Progenitor cell of endocrine pancreas (in vitro differentiated cells): ENCODE measurements at regions not wholly inside any gene's neighbourhood (a gene's known extent, or its start where the extent isn't known, plus 50 kb on each side); places are given as distances from the start of the nearest gene placed in this dataset.

Source experiments
- DNase-seq: peaks from one replicate; pipeline ENCODE4 v3.0.0; 2021; ENCODE audit warnings: low spot score; ENCODE audit not compliant: unreplicated experiment
- H3K27ac Mint-ChIP-seq: 2 replicates; pipeline ENCODE4 v1.8.0; 2021; ENCODE audit warnings: mild to moderate bottlenecking, moderate library complexity, mixed read lengths
- H3K27me3 Mint-ChIP-seq: 2 replicates; pipeline ENCODE4 v1.8.0; 2021; ENCODE audit warnings: mixed read lengths
- H3K36me3 Mint-ChIP-seq: 2 replicates; pipeline ENCODE4 v1.8.0; 2022; ENCODE audit warnings: mixed read lengths; ENCODE audit not compliant: insufficient read depth
- H3K4me1 Mint-ChIP-seq: 2 replicates; pipeline ENCODE4 v1.8.0; 2021; ENCODE audit warnings: low read depth, mixed read lengths
- H3K4me3 Mint-ChIP-seq: 2 replicates; pipeline ENCODE4 v1.8.0; 2021; ENCODE audit warnings: low read depth, mild to moderate bottlenecking, moderate library complexity, mixed read lengths
- H3K9me3 Mint-ChIP-seq: 2 replicates; pipeline ENCODE4 v1.8.0; 2021; ENCODE audit warnings: low read depth, mixed read lengths
- TF ChIP-seq, protein P1 (sequence below): fragments of 200-600 bp; sonication (generic); IDR thresholded peaks from one replicate; pipeline ENCODE4 v1.5.0; 2021; ENCODE audit warnings: antibody characterized with exemption, mild to moderate bottlenecking; ENCODE audit not compliant: unreplicated experiment

DNA sequence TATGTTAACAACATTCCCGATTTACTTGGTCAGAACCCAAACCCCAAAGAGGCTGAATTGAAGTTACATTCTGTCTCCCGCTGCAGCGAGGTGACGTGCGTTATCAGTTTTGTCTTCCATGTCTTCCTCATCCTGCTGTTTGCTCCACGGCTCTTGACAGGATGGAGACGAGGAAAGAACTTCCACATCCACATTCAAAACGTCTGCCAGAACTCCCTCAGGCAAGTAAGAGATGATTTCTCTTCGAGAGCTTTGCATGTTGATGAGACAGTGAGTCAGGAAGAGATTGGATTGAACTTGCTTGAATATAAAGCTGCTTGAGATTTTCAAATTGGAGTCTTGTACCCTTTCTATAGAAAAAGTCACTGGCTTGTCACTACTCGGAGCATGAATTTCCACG is 242.6 kb downstream of the AUH start:
- DNase-seq = no peak
- peaks cover 21% of the 10 kb centered on the region for H3K4me1 Mint-ChIP-seq
- TF ChIP-seq, protein P1, sequence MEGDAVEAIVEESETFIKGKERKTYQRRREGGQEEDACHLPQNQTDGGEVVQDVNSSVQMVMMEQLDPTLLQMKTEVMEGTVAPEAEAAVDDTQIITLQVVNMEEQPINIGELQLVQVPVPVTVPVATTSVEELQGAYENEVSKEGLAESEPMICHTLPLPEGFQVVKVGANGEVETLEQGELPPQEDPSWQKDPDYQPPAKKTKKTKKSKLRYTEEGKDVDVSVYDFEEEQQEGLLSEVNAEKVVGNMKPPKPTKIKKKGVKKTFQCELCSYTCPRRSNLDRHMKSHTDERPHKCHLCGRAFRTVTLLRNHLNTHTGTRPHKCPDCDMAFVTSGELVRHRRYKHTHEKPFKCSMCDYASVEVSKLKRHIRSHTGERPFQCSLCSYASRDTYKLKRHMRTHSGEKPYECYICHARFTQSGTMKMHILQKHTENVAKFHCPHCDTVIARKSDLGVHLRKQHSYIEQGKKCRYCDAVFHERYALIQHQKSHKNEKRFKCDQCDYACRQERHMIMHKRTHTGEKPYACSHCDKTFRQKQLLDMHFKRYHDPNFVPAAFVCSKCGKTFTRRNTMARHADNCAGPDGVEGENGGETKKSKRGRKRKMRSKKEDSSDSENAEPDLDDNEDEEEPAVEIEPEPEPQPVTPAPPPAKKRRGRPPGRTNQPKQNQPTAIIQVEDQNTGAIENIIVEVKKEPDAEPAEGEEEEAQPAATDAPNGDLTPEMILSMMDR = no peak
- H3K27ac Mint-ChIP-seq = no peak overlapping the region
- no peak overlapping the region for H3K4me3 Mint-ChIP-seq
- H3K27me3 Mint-ChIP-seq = peaks cover 2% of the 10 kb centered on the region
- H3K36me3 Mint-ChIP-seq = peaks cover 2% of the 10 kb centered on the region
- peaks cover 9% of the 10 kb centered on the region for H3K9me3 Mint-ChIP-seq

DNA sequence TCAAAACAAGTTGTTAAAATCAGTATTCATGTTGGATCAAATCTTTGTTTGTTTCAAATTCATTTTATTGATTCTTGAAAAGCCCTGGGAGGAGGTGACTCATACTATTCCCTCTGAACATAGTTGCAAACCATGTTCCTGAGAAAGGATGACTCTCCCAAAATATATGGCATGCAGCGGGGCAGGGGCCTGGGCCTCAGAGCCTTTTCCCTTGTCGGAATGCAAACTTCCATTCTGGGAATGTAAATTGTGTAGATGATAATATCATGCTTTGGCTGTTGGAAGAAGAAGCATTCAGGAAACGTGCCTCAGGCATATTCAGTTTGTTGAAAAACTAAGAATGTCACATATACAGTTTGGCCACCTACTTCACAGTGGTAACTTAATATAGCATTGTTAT is 242.0 kb downstream of the AUH start:
- Mint-ChIP-seq H3K4me3 (no peak overlapping the region), H3K4me1 (peaks cover 16% of the 10 kb centered on the region), H3K36me3 (peaks cover 2% of the 10 kb centered on the region), H3K27me3 (peaks cover 2% of the 10 kb centered on the region), H3K9me3 (peaks cover 13% of the 10 kb centered on the region), H3K27ac (no peak overlapping the region)
- TF ChIP-seq, protein P1 = no peak
- DNase-seq = no peak

DNA sequence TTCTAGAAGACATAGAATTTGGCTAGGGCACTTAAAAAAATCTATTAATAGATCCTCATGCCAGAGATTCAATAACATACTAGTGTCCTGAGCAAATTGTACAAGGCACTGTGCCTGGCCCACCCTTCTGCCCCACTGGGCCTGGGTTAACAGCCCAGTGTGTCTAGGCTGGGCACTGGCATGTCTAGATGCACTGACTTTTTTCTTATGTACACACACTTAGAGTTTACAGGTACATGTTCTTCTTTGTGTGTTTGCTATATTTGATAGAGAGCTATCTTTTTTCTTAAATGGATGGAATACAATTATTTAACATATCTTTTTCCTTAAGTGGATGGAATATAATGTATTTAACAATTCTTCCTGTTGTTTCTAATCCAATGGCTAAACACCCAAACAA is 241.5 kb downstream of the AUH start:
- DNase-seq = no peak
- Mint-ChIP-seq H3K4me3 (no peak overlapping the region), H3K36me3 (peaks cover 2% of the 10 kb centered on the region), H3K27me3 (peaks cover 2% of the 10 kb centered on the region), H3K9me3 (peaks cover 16% of the 10 kb centered on the region), H3K27ac (no peak overlapping the region), H3K4me1 (peaks cover 12% of the 10 kb centered on the region)
- TF ChIP-seq, protein P1 = no peak

GRCh38 chr9:91122755-91123154 is 239.0 kb downstream of the AUH start:
- no peak overlapping the region for H3K27ac Mint-ChIP-seq
- H3K4me3 Mint-ChIP-seq = no peak overlapping the region
- H3K9me3 Mint-ChIP-seq = peaks cover 20% of the 10 kb centered on the region
- peaks cover 2% of the 10 kb centered on the region for H3K27me3 Mint-ChIP-seq
- DNase-seq = no peak
- peaks cover 2% of the 10 kb centered on the region for H3K36me3 Mint-ChIP-seq
- peaks cover 9% of the 10 kb centered on the region for H3K4me1 Mint-ChIP-seq
- TF ChIP-seq, protein P1 = no peak

- Mint-ChIP-seq H3K27ac (no peak overlapping the region), H3K36me3 (peaks cover 2% of the 10 kb centered on the region), H3K9me3 (peaks cover 19% of the 10 kb centered on the region), H3K4me1 (no peaks in the 10 kb centered on the region), H3K27me3 (no peaks in the 10 kb centered on the region), H3K4me3 (no peak overlapping the region)
- DNase-seq = no peak
- TF ChIP-seq, protein P1 = no peak
These were observed 234.8 kb downstream of the AUH start for GRCh38 chr9:91126761-91127445.
